NCI-H524 treated with DMSO at 0.1 percent for 48 hours (cell line): ENCODE measurements at regions not wholly inside any gene's neighbourhood (a gene's known extent, or its start where the extent isn't known, plus 50 kb on each side); places are given as distances from the start of the nearest gene placed in this dataset.
"Not testable (repeated sequence)": the region's sequence is repeated elsewhere in the genome, so short reads cannot be mapped to it uniquely, and the experiment has no call there.

Experiments used
- DNase-seq: peaks from one replicate; lab custom pipeline; 2025; lab: John Stamatoyannopoulos, UW

- no peak for DNase-seq
Measured at GRCh38 chr9:21533597-21533996, 51.5 kb upstream of the IFNE start.

- no peak for DNase-seq
Measured at GRCh38 chr9:21535396-21535795, 53.3 kb upstream of the IFNE start.

- no peak for DNase-seq
Measured at GRCh38 chr9:21542787-21543186, 60.7 kb upstream of the IFNE start.

GRCh38 chr9:21543187-21543586, 61.1 kb upstream of the IFNE start:
- DNase-seq: no peak

GRCh38 chr9:21543816-21544215, 61.7 kb upstream of the IFNE start:
- not testable (repeated sequence) for DNase-seq

GRCh38 chr9:21546949-21547348, 64.8 kb upstream of the IFNE start:
- DNase-seq: no peak

- DNase-seq: no peak
Measured at GRCh38 chr9:21549251-21549765, 67.2 kb upstream of the IFNE start.

GRCh38 chr9:21549890-21550289, 67.8 kb upstream of the IFNE start:
- no peak for DNase-seq

- DNase-seq: no peak
Measured at GRCh38 chr9:21550392-21550791, 68.3 kb upstream of the IFNE start.

- no peak for DNase-seq
Measured at GRCh38 chr9:21551401-21551800, 69.3 kb upstream of the IFNE start.

- no peak for DNase-seq
Measured at GRCh38 chr9:21552244-21553170, 70.4 kb upstream of the IFNE start.

- no peak for DNase-seq
Measured at GRCh38 chr9:21553441-21553840, 71.3 kb upstream of the IFNE start.

- DNase-seq: no peak
Measured at GRCh38 chr9:21554813-21555212, 72.7 kb upstream of the IFNE start.

- no peak for DNase-seq
Measured at GRCh38 chr9:21555911-21556310, 73.8 kb upstream of the IFNE start.

GRCh38 chr9:21556581-21557427, 74.7 kb upstream of the IFNE start:
- DNase-seq: no peak

- DNase-seq: no peak
Measured at GRCh38 chr9:21557428-21557768, 75.3 kb upstream of the IFNE start.

GRCh38 chr9:21558079-21558478, 76.0 kb upstream of the IFNE start:
- no peak for DNase-seq

GRCh38 chr9:21558615-21559401, 76.7 kb upstream of the IFNE start:
- no peak for DNase-seq

- no peak for DNase-seq
Measured at GRCh38 chr9:21559402-21560280, 77.5 kb upstream of the IFNE start.

- DNase-seq: no peak
Measured at GRCh38 chr9:21560281-21560745, 78.2 kb upstream of the IFNE start.

GRCh38 chr9:21561502-21561901, 79.4 kb upstream of the IFNE start:
- no peak for DNase-seq
